Lung (tissue), 11 donors: ENCODE measurements at regions not wholly inside any gene's neighbourhood (a gene's known extent, or its start where the extent isn't known, plus 50 kb on each side); places are given as distances from the start of the nearest gene placed in this dataset.

ENCODE experiments used
- ATAC-seq: fragments of 200-7000 bp; cut with Tn5 transposase; one replicate; pipeline ENCODE4 v1.9.1; 2020; ENCODE audit warnings: moderate number of reproducible peaks; ENCODE audit not compliant: insufficient read depth, low FRiP score
- DNase-seq, 3 donors: peaks; one replicate each; pipeline ENCODE4 v3.0.0-alpha.2; 2013 to 2017
- H3K27ac ChIP-seq, 2 donors: one replicate each; pipeline ENCODE4 v1.5.1; 2013; ENCODE audit warnings: mild to moderate bottlenecking in 2 of 2, moderate library complexity in 2 of 2, control low read depth in 1 of 2, inconsistent platforms in 1 of 2, low read depth in 1 of 2, low read length in 1 of 2
- H3K27me3 ChIP-seq, 3 donors: one replicate each; pipeline ENCODE4 v1.5.1; 2013; ENCODE audit warnings: low read length in 2 of 3; ENCODE audit not compliant: control insufficient read depth in 3 of 3, insufficient read depth in 3 of 3
- H3K36me3 ChIP-seq, 4 donors: one replicate each; pipeline ENCODE4 v1.5.1; 2013; ENCODE audit warnings: low read length in 4 of 4, mild to moderate bottlenecking in 1 of 4, moderate library complexity in 1 of 4; ENCODE audit not compliant: control insufficient read depth in 4 of 4, insufficient read depth in 4 of 4
- H3K4me1 ChIP-seq, 5 donors: one replicate each; pipeline ENCODE4 v1.5.1; 2013; ENCODE audit warnings: low read length in 5 of 5, mild to moderate bottlenecking in 2 of 5, moderate library complexity in 1 of 5; ENCODE audit not compliant: control insufficient read depth in 5 of 5, insufficient read depth in 5 of 5
- H3K4me3 ChIP-seq: one replicate; pipeline ENCODE4 v1.5.1; 2013; ENCODE audit warnings: mild to moderate bottlenecking, control low read depth, moderate library complexity
- H3K9ac ChIP-seq, 2 donors: one replicate each; pipeline ENCODE4 v1.5.1; 2013; ENCODE audit warnings: low read length in 2 of 2, control low read depth in 1 of 2; ENCODE audit not compliant: insufficient read depth in 1 of 2
- H3K9me3 ChIP-seq, 4 donors: one replicate each; pipeline ENCODE4 v1.5.1; 2013; ENCODE audit warnings: low read length in 3 of 4, mild to moderate bottlenecking in 1 of 4, moderate library complexity in 1 of 4; ENCODE audit not compliant: control insufficient read depth in 4 of 4, insufficient read depth in 3 of 4
- WGBS, 2 donors: extraction: QIAGEN DNeasy Blood & Tissue Kit; methylation state at CpG; one replicate each; pipeline ENCODE4 v1.1.7; 2013; 5-methylcytosine and 5-hydroxymethylcytosine counted together
- TF ChIP-seq, protein P1 (sequence below): IDR thresholded peaks from 2 replicates; pipeline ENCODE4 v1.5.1; 2012; ENCODE audit warnings: mild to moderate bottlenecking; ENCODE audit errors: control extremely low read depth, extremely low read depth
- donor health status: control.
- donor health status: control.
- donor health status: Bipolar disorder and iron deficiency.
- donor health status: healthy.
- donor health status: DM: yes; HTN: yes; CAD: no.

GRCh38 chr13:89150362-89150761 is 1479.2 kb downstream of the SLITRK5 start:
- DNase-seq (peak; percentile 14 to 86 (median 81)), ATAC-seq (no peak)
- TF ChIP-seq, protein P1, sequence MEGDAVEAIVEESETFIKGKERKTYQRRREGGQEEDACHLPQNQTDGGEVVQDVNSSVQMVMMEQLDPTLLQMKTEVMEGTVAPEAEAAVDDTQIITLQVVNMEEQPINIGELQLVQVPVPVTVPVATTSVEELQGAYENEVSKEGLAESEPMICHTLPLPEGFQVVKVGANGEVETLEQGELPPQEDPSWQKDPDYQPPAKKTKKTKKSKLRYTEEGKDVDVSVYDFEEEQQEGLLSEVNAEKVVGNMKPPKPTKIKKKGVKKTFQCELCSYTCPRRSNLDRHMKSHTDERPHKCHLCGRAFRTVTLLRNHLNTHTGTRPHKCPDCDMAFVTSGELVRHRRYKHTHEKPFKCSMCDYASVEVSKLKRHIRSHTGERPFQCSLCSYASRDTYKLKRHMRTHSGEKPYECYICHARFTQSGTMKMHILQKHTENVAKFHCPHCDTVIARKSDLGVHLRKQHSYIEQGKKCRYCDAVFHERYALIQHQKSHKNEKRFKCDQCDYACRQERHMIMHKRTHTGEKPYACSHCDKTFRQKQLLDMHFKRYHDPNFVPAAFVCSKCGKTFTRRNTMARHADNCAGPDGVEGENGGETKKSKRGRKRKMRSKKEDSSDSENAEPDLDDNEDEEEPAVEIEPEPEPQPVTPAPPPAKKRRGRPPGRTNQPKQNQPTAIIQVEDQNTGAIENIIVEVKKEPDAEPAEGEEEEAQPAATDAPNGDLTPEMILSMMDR, result no peak
- Histone ChIP-seq H3K27me3 (no peaks in the 10 kb centered on the region), H3K4me3 (no peak overlapping the region), H3K9ac (no peak overlapping the region), H3K36me3 (no peaks in the 10 kb centered on the region), H3K9me3 (no peaks in the 10 kb centered on the region), H3K4me1 (no peaks in the 10 kb centered on the region), H3K27ac (no peak overlapping the region)

GRCh38 chr13:89153941-89154340 is 1482.8 kb downstream of the SLITRK5 start:
- Histone ChIP-seq H3K9me3 (no peaks in the 10 kb centered on the region), H3K4me1 (no peaks in the 10 kb centered on the region), H3K36me3 (no peaks in the 10 kb centered on the region), H3K27ac (no peak overlapping the region), H3K27me3 (no peaks in the 10 kb centered on the region), H3K4me3 (no peak overlapping the region), H3K9ac (no peak overlapping the region)
- WGBS, 2 donors, result 94 to 95% methylated on average over 5 of the region's 5 CpGs
- TF ChIP-seq, protein P1, result no peak
- no peak for DNase-seq
- ATAC-seq, result no peak

DNA sequence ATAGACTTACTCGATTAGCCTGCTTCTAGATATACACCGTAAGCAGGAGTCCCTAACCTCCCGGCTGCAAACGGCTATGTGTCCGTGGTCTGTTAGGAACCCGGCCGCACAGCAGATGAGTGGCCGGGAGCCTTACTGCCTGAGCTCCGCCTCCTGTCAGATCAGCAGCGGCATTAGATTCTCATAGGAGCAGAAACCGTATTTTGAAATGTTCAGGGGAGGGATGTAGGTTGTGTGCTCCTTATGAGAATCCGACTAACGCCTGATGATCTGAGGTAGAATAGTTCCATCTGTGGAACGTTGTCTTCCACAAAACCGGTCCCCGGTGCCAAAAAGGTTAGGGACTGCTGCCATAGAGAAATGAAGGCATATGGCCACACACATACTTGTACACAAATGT is 1491.9 kb downstream of the SLITRK5 start:
- no peak overlapping the region for H3K4me3 ChIP-seq
- H3K27me3 ChIP-seq, result no peaks in the 10 kb centered on the region
- no peak overlapping the region for H3K9ac ChIP-seq
- peak in 2 of 3 donors; percentile 14 to 35 for DNase-seq
- no peaks in the 10 kb centered on the region for H3K9me3 ChIP-seq
- no peak for ATAC-seq
- TF ChIP-seq, protein P1, result no peak
- no peaks in the 10 kb centered on the region for H3K36me3 ChIP-seq
- WGBS, 2 donors, result 92 to 95% methylated on average over 16 of the region's 16 CpGs
- no peaks in the 10 kb centered on the region for H3K4me1 ChIP-seq
- no peak overlapping the region for H3K27ac ChIP-seq

DNA sequence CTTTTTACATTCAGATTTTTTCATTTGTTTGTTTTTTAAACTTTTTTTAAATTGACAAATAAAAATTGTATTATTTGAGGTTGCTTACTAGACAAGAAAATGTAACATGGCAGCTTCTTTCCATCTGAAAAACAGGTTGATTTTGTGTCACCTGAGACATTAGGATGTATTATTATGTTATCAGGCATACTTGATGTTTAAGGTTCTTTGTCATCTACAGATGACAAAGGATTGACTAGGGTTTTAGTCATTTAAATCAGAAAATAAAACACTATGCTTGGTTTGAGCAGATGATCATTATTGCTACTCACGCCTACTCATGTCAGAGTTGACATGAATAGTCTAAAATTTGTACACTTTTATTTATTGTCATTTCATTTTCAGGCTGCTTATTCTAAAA is 1494.5 kb downstream of the SLITRK5 start:
- Histone ChIP-seq H3K9ac (no peak overlapping the region), H3K27me3 (no peaks in the 10 kb centered on the region), H3K4me1 (no peaks in the 10 kb centered on the region), H3K27ac (no peak overlapping the region), H3K9me3 (no peaks in the 10 kb centered on the region), H3K36me3 (no peaks in the 10 kb centered on the region), H3K4me3 (no peak overlapping the region)
- DNase-seq (no peak), ATAC-seq (no peak)
- 83 to 86% methylated on average over 1 of the region's 1 CpG for WGBS, 2 donors
- TF ChIP-seq, protein P1, result no peak
